Uterus (tissue), 2 donors: ENCODE measurements at regions not wholly inside any gene's neighbourhood (a gene's known extent, or its start where the extent isn't known, plus 50 kb on each side); places are given as distances from the start of the nearest gene placed in this dataset.

Experiments
- POLR2A ChIP-seq, 2 donors: fragments of 450-650 bp; IDR thresholded peaks; one replicate each; pipeline ENCODE4 v1.6.1; 2016; ENCODE audit warnings: antibody characterized with exemption in 2 of 2, mild to moderate bottlenecking in 1 of 2, moderate library complexity in 1 of 2
- TF ChIP-seq, protein P1 (sequence below), 4 experiments: fragments of 200-600 bp in 2 of 4; fragments of 450-650 bp in 2 of 4; sonication (generic) in 2 of 4; IDR thresholded peaks; one replicate each; pipeline ENCODE4 v1.5.1; 2016 to 2019; ENCODE audit warnings: antibody characterized with exemption in 4 of 4, mild to moderate bottlenecking in 2 of 4, moderate library complexity in 1 of 4

DNA sequence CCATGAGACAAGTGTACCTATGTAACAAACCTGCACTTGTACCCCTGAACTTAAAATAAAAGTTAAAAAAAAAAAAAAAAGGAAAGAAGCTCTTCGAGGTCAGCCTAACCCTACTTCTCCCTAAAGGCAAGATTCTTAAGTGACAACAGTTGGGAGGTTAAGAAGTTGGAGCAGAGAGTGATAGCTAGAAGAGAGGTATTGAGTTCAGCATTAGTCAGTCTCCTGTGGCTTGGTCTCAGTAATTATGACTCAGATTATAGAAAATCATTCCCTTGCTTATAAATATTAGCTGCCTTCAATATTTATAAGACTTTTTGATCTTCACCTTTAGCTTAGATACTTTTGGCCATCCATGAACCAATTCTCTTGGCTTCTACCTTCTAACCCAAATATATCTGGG lies 926.8 kb upstream of the SLC39A10 start:
- TF ChIP-seq, protein P1, sequence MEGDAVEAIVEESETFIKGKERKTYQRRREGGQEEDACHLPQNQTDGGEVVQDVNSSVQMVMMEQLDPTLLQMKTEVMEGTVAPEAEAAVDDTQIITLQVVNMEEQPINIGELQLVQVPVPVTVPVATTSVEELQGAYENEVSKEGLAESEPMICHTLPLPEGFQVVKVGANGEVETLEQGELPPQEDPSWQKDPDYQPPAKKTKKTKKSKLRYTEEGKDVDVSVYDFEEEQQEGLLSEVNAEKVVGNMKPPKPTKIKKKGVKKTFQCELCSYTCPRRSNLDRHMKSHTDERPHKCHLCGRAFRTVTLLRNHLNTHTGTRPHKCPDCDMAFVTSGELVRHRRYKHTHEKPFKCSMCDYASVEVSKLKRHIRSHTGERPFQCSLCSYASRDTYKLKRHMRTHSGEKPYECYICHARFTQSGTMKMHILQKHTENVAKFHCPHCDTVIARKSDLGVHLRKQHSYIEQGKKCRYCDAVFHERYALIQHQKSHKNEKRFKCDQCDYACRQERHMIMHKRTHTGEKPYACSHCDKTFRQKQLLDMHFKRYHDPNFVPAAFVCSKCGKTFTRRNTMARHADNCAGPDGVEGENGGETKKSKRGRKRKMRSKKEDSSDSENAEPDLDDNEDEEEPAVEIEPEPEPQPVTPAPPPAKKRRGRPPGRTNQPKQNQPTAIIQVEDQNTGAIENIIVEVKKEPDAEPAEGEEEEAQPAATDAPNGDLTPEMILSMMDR (IDR thresholded peaks at IDR 0.05), result no peak
- TF ChIP-seq POLR2A (IDR thresholded peaks at IDR 0.05), result no peak
